GM23338 (cell line): ENCODE measurements at regions not wholly inside any gene's neighbourhood (a gene's known extent, or its start where the extent isn't known, plus 50 kb on each side); places are given as distances from the start of the nearest gene placed in this dataset.

Source experiments
- ATAC-seq: fragments of 200-7000 bp; cut with Tn5 transposase; 3 replicates; pipeline ENCODE4 v1.9.1; 2020
- DNase-seq: peaks from one replicate; pipeline ENCODE4 v3.0.0-alpha.2; 2015; ENCODE audit warnings: low spot score
- H2AFZ ChIP-seq: fragments of 200-600 bp; sonication (generic); 2 replicates; pipeline ENCODE4 v1.8.0; 2016; ENCODE audit warnings: antibody characterized with exemption, mild to moderate bottlenecking, moderate library complexity
- H3F3A ChIP-seq: fragments of 200-600 bp; sonication (generic); replicated peaks from 2 replicates; pipeline ENCODE4 v1.8.0; 2017; ENCODE audit warnings: antibody characterized with exemption, mixed run types, low read depth
- H3K27ac ChIP-seq: fragments of 200-600 bp; sonication (generic); 2 replicates; pipeline ENCODE4 v1.6.1; 2016; ENCODE audit warnings: low read depth
- H3K27me3 ChIP-seq: fragments of 200-600 bp; sonication (generic); 2 replicates; pipeline ENCODE4 v1.8.0; 2016; ENCODE audit warnings: mild to moderate bottlenecking, mixed run types, moderate library complexity; ENCODE audit not compliant: insufficient read depth
- H3K36me3 ChIP-seq: fragments of 200-600 bp; sonication (generic); 2 replicates; pipeline ENCODE4 v1.8.0; 2016; ENCODE audit warnings: mild to moderate bottlenecking; ENCODE audit not compliant: insufficient read depth
- H3K4me1 ChIP-seq: fragments of 200-600 bp; sonication (generic); 2 replicates; pipeline ENCODE4 v1.8.0; 2016; ENCODE audit warnings: mild to moderate bottlenecking, moderate library complexity; ENCODE audit not compliant: insufficient read depth
- H3K4me2 ChIP-seq: fragments of 200-600 bp; sonication (generic); 2 replicates; pipeline ENCODE4 v1.7.1; 2017; ENCODE audit warnings: mixed run types
- H3K4me3 ChIP-seq: fragments of 200-600 bp; sonication (generic); 2 replicates; pipeline ENCODE4 v1.6.1; 2016; ENCODE audit warnings: mixed run types
- H3K79me2 ChIP-seq: fragments of 200-600 bp; sonication (generic); replicated peaks from 2 replicates; pipeline ENCODE4 v1.8.0; 2017; ENCODE audit warnings: mild to moderate bottlenecking; ENCODE audit not compliant: insufficient read depth
- H3K9me2 ChIP-seq: fragments of 200-600 bp; sonication (generic); 2 replicates; pipeline ENCODE4 v1.8.0; 2017; ENCODE audit not compliant: insufficient read depth
- H4K20me1 ChIP-seq: fragments of 200-600 bp; sonication (generic); replicated peaks from 2 replicates; pipeline ENCODE4 v1.8.0; 2017; ENCODE audit warnings: mild to moderate bottlenecking; ENCODE audit not compliant: insufficient read depth
- H3K27ac Mint-ChIP-seq: 2 replicates; pipeline ENCODE4 v1.8.0; 2020; ENCODE audit warnings: inconsistent platforms, mild to moderate bottlenecking, moderate library complexity, mixed read lengths
- H3K27me3 Mint-ChIP-seq: 3 replicates; pipeline ENCODE4 v1.8.0; 2022; ENCODE audit warnings: low read depth, mild to moderate bottlenecking, moderate library complexity, mixed read lengths, inconsistent platforms; ENCODE audit not compliant: insufficient read depth, poor library complexity
- H3K36me3 Mint-ChIP-seq: 3 replicates; pipeline ENCODE4 v1.8.0; 2021; ENCODE audit warnings: low read depth, mild to moderate bottlenecking, inconsistent platforms, moderate library complexity, mixed read lengths
- H3K4me1 Mint-ChIP-seq: 3 replicates; pipeline ENCODE4 v1.8.0; 2020; ENCODE audit warnings: mild to moderate bottlenecking, inconsistent platforms, mixed read lengths
- H3K4me3 Mint-ChIP-seq: 3 replicates; pipeline ENCODE4 v1.8.0; 2021; ENCODE audit warnings: moderate library complexity, mild to moderate bottlenecking, inconsistent platforms, mixed read lengths
- H3K9me3 Mint-ChIP-seq: 3 replicates; pipeline ENCODE4 v1.8.0; 2020; ENCODE audit warnings: moderate library complexity, mild to moderate bottlenecking, inconsistent platforms, mixed read lengths
- CREB1 ChIP-seq: fragments of 250-450 bp; sonication (Bioruptor Pico); IDR thresholded peaks from 2 replicates; pipeline ENCODE4 v1.5.0; 2020; ENCODE audit warnings: low read depth, mild to moderate bottlenecking, moderate library complexity
- CTCF ChIP-seq, 2 experiments: fragments of 200-600 bp in 1 of 2; sonication (generic) in 1 of 2; conservative IDR thresholded peaks; 2 replicates each; pipeline versions ENCODE4 v1.5.1 to v1.6.1; 2016 to 2017; ENCODE audit warnings: antibody characterized with exemption in 2 of 2, low read depth in 2 of 2, mild to moderate bottlenecking in 2 of 2, moderate library complexity in 1 of 2
- EZH2 ChIP-seq: fragments of 200-600 bp; sonication (generic); IDR thresholded peaks from one replicate; pipeline ENCODE4 v1.8.0; 2017; ENCODE audit warnings: antibody characterized with exemption, mild to moderate bottlenecking, low read depth; ENCODE audit not compliant: unreplicated experiment
- EZH2phosphoT487 ChIP-seq: fragments of 200-600 bp; sonication (generic); IDR thresholded peaks from one replicate; pipeline ENCODE4 v1.8.1; 2018; ENCODE audit warnings: antibody characterized with exemption; ENCODE audit not compliant: unreplicated experiment
- NANOG ChIP-seq: IDR thresholded peaks from 2 replicates; pipeline ENCODE4 v1.6.1; 2016; ENCODE audit warnings: antibody characterized with exemption, borderline replicate concordance
- POLR2AphosphoS5 ChIP-seq: IDR thresholded peaks from 2 replicates; pipeline ENCODE4 v1.6.1; 2016; ENCODE audit warnings: antibody characterized with exemption, low read depth
- REST ChIP-seq: IDR thresholded peaks from one replicate; pipeline ENCODE4 v1.6.1; 2018; ENCODE audit warnings: antibody characterized with exemption; ENCODE audit not compliant: unreplicated experiment
- ZNF114 ChIP-seq: fragments of 250-450 bp; sonication (Bioruptor Pico); IDR thresholded peaks from 2 replicates; pipeline ENCODE4 v1.5.0; 2020; ENCODE audit warnings: mild to moderate bottlenecking, moderate library complexity
- ZNF462 ChIP-seq: fragments of 250-450 bp; sonication (Bioruptor Pico); IDR thresholded peaks from 2 replicates; pipeline ENCODE4 v1.5.0; 2020; ENCODE audit warnings: mild to moderate bottlenecking, moderate library complexity
- TF ChIP-seq, protein P1 (sequence below): IDR thresholded peaks from 2 replicates; pipeline ENCODE4 v1.6.1; 2016; ENCODE audit warnings: antibody characterized with exemption

GRCh38 chr1:222441066-222441465 is 106.8 kb downstream of the HHIPL2 start:
- TF ChIP-seq ZNF462 (CRISPR knock-in tag): no peak
- H3K36me3 Mint-ChIP-seq: no peaks in the 10 kb centered on the region
- no peaks in the 10 kb centered on the region for H3K9me3 Mint-ChIP-seq
- no peaks in the 10 kb centered on the region for H3K27me3 ChIP-seq
- peaks cover 10% of the 10 kb centered on the region; the same call in 1 of the 2 replicates for H3K4me1 ChIP-seq
- H3K4me1 Mint-ChIP-seq: peaks cover 13% of the 10 kb centered on the region; the same call in 2 of the 3 replicates
- H3K9me2 ChIP-seq: peaks cover 2% of the 10 kb centered on the region; the same call in 1 of the 2 replicates
- H3K4me3 ChIP-seq: no peak overlapping the region
- H3K27me3 Mint-ChIP-seq: peaks cover 5% of the 10 kb centered on the region
- no peak overlapping the region for H2AFZ ChIP-seq
- no peak overlapping the region for H3K4me2 ChIP-seq
- H3K27ac Mint-ChIP-seq: no peak overlapping the region
- ATAC-seq: no peak
- no peak overlapping the region for H3K27ac ChIP-seq
- H3F3A ChIP-seq: no peaks in the 10 kb centered on the region
- H4K20me1 ChIP-seq: no peaks in the 10 kb centered on the region
- H3K36me3 ChIP-seq: no peaks in the 10 kb centered on the region
- no peaks in the 10 kb centered on the region for H3K79me2 ChIP-seq
- no peak overlapping the region for H3K4me3 Mint-ChIP-seq
- no peak for DNase-seq

- DNase-seq (no peak), ATAC-seq (no peak)
- Mint-ChIP-seq H3K27ac (no peak overlapping the region), H3K9me3 (no peaks in the 10 kb centered on the region), H3K4me3 (no peak overlapping the region), H3K27me3 (peaks cover 1% of the 10 kb centered on the region), H3K4me1 (peaks cover 4% of the 10 kb centered on the region; the same call in 2 of the 3 replicates), H3K36me3 (no peaks in the 10 kb centered on the region)
- Histone ChIP-seq H4K20me1 (no peaks in the 10 kb centered on the region), H3K9me2 (peaks cover 14% of the 10 kb centered on the region; the same call in 1 of the 2 replicates), H3K4me3 (no peak overlapping the region), H2AFZ (no peak overlapping the region), H3F3A (no peaks in the 10 kb centered on the region), H3K4me2 (no peak overlapping the region), H3K27me3 (no peaks in the 10 kb centered on the region), H3K27ac (no peak overlapping the region), H3K36me3 (no peaks in the 10 kb centered on the region), H3K4me1 (no peaks in the 10 kb centered on the region), H3K79me2 (no peaks in the 10 kb centered on the region)
- TF ChIP-seq REST (no peak), CREB1 (CRISPR knock-in tag) (no peak), POLR2AphosphoS5 (no peak), EZH2phosphoT487 (no peak), NANOG (no peak), ZNF114 (CRISPR knock-in tag) (no peak), CTCF (conservative IDR thresholded peaks at IDR 0.05; ENCODE audit: low read depth in 2 of 2) (no peak), EZH2 (no peak)
- TF ChIP-seq, protein P1, sequence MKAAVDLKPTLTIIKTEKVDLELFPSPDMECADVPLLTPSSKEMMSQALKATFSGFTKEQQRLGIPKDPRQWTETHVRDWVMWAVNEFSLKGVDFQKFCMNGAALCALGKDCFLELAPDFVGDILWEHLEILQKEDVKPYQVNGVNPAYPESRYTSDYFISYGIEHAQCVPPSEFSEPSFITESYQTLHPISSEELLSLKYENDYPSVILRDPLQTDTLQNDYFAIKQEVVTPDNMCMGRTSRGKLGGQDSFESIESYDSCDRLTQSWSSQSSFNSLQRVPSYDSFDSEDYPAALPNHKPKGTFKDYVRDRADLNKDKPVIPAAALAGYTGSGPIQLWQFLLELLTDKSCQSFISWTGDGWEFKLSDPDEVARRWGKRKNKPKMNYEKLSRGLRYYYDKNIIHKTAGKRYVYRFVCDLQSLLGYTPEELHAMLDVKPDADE: no peak
Observed at GRCh38 chr1:222424826-222425225, 123.1 kb downstream of the HHIPL2 start.
